Fibroblast of the aortic adventitia (primary cell): ENCODE measurements at regions not wholly inside any gene's neighbourhood (a gene's known extent, or its start where the extent isn't known, plus 50 kb on each side); places are given as distances from the start of the nearest gene placed in this dataset.

Experiments
- DNase-seq: peaks from one replicate; pipeline ENCODE4 v3.0.0-alpha.2; 2010; ENCODE audit warnings: low read depth
- H3K4me3 ChIP-seq: 2 replicates; pipeline ENCODE4 v1.5.1; 2011; ENCODE audit warnings: low read depth, mild to moderate bottlenecking, control low read depth, low read length, moderate library complexity
- CTCF ChIP-seq: IDR thresholded peaks from 2 replicates; pipeline ENCODE4 v1.5.1; 2011; ENCODE audit warnings: mild to moderate bottlenecking, low read length, control low read depth, inconsistent platforms; ENCODE audit not compliant: insufficient read depth

DNA sequence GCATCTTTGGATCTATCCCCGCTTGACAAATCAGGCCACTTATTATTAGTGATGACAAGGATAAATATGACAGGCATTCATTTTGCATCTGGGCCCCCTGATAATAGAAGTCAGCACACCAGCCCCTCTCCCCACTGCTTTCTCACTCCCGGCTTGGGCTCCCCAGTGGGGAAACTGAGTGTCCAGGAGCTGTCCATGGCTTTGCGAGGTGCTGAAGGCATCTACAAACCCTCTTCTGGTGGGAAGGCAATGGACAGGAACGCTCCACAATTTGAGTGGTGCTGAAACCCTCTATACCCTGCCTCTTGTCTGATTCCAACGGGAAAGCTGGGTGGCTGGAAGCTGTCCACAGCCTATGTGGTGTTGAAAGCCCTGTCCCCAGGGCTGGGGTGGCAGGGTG lies 61.7 kb upstream of the PCBD1 start:
- no peak for TF ChIP-seq CTCF
- no peak for DNase-seq
- no peak overlapping the region for H3K4me3 ChIP-seq

- no peak for TF ChIP-seq CTCF
- no peak overlapping the region for H3K4me3 ChIP-seq
- DNase-seq = no peak
Measured at GRCh38 chr10:70950801-70951200, 62.4 kb upstream of the PCBD1 start.

- DNase-seq = no peak
- H3K4me3 ChIP-seq = no peak overlapping the region
- TF ChIP-seq CTCF = no peak
Measured at GRCh38 chr10:70952401-70952800, 64.0 kb upstream of the PCBD1 start.

- no peak for TF ChIP-seq CTCF
- DNase-seq = no peak
- no peak overlapping the region for H3K4me3 ChIP-seq
Measured at GRCh38 chr10:70952921-70953320, 64.6 kb upstream of the PCBD1 start.

GRCh38 chr10:70954381-70955176 lies 66.2 kb upstream of the PCBD1 start:
- DNase-seq = no peak
- H3K4me3 ChIP-seq = no peak overlapping the region
- no peak for TF ChIP-seq CTCF

GRCh38 chr10:70956029-70956759 lies 67.8 kb upstream of the PCBD1 start:
- no peak for TF ChIP-seq CTCF
- no peak overlapping the region for H3K4me3 ChIP-seq
- no peak for DNase-seq
